HG02852 (cell line): ENCODE measurements at regions not wholly inside any gene's neighbourhood (a gene's known extent, or its start where the extent isn't known, plus 50 kb on each side); places are given as distances from the start of the nearest gene placed in this dataset.

Source experiments
- ATAC-seq: cut with Tn5 transposase; IDR thresholded peaks from one replicate; pipeline ENCODE4 v1.9.1; 2021; ENCODE audit warnings: mild to moderate bottlenecking, moderate library complexity; ENCODE audit not compliant: unreplicated experiment

- ATAC-seq = no peak
Observed at GRCh38 chr12:42977451-42978230, 388.1 kb upstream of the PRICKLE1 start.

- no peak for ATAC-seq
Observed at GRCh38 chr12:42976620-42977019, 387.1 kb upstream of the PRICKLE1 start.

GRCh38 chr12:42976122-42976521 lies 386.6 kb upstream of the PRICKLE1 start:
- no peak for ATAC-seq

- no peak for ATAC-seq
Observed at GRCh38 chr12:42969355-42969754, 379.8 kb upstream of the PRICKLE1 start.

GRCh38 chr12:42968426-42968825 lies 378.9 kb upstream of the PRICKLE1 start:
- ATAC-seq = no peak

- ATAC-seq = no peak
Observed at GRCh38 chr12:42967850-42968249, 378.3 kb upstream of the PRICKLE1 start.

- ATAC-seq = no peak
Observed at GRCh38 chr12:42963988-42964387, 374.4 kb upstream of the PRICKLE1 start.

GRCh38 chr12:42962384-42962783 lies 372.8 kb upstream of the PRICKLE1 start:
- no peak for ATAC-seq

- ATAC-seq = no peak
Observed at GRCh38 chr12:42961395-42961794, 371.8 kb upstream of the PRICKLE1 start.

- ATAC-seq = no peak
Observed at GRCh38 chr12:42960087-42960527, 370.6 kb upstream of the PRICKLE1 start.

GRCh38 chr12:42958291-42958674 lies 368.7 kb upstream of the PRICKLE1 start:
- ATAC-seq = no peak

- no peak for ATAC-seq
Observed at GRCh38 chr12:42957561-42958290, 368.2 kb upstream of the PRICKLE1 start.

- no peak for ATAC-seq
Observed at GRCh38 chr12:42957136-42957535, 367.6 kb upstream of the PRICKLE1 start.

- ATAC-seq = no peak
Observed at GRCh38 chr12:42953021-42953420, 363.5 kb upstream of the PRICKLE1 start.

- ATAC-seq = no peak
Observed at GRCh38 chr12:42946871-42947381, 357.4 kb upstream of the PRICKLE1 start.

- ATAC-seq = no peak
Observed at GRCh38 chr12:42945927-42946326, 356.4 kb upstream of the PRICKLE1 start.

GRCh38 chr12:42944516-42944915 lies 355.0 kb upstream of the PRICKLE1 start:
- no peak for ATAC-seq

GRCh38 chr12:42936991-42937390 lies 347.4 kb upstream of the PRICKLE1 start:
- no peak for ATAC-seq

- no peak for ATAC-seq
Observed at GRCh38 chr12:42936260-42936659, 346.7 kb upstream of the PRICKLE1 start.

GRCh38 chr12:42935756-42936155 lies 346.2 kb upstream of the PRICKLE1 start:
- no peak for ATAC-seq

- no peak for ATAC-seq
Observed at GRCh38 chr12:42935090-42935489, 345.5 kb upstream of the PRICKLE1 start.

GRCh38 chr12:42933461-42934081 lies 344.0 kb upstream of the PRICKLE1 start:
- ATAC-seq = no peak
